ENCODE measurements at regions not wholly inside any gene's neighbourhood (a gene's known extent, or its start where the extent isn't known, plus 50 kb on each side); places are given as distances from the start of the nearest gene placed in this dataset.
A peak's percentile ranks its signal among the peaks of the same experiment; 100 is the strongest.

DNA sequence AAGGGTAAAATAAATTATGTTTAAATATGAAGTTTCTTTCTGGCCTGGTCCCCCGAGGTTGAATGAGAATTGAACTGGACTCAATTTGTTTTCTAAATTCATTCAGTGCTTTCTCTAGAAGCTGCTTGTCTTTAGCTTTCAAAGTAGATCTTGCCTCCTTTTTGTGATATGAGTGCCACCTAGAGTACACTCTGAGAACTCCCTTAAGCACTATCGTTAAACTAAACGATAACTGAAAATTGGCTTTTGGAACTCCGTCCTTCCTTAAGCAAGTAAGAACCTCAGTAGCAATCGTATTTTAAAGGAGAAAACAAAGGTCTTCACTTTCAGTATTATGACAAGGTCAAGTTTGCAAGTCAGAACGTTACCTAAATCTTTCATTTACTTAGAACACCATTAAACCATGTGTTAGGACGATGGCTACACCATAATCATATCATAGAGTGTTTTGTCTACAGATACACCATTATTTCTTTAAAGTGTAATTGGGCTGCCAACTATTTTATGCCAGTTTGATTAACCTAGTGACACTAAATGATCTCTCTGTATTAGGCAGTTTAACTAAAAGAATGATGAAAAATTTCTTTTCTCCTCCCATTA lies 364.8 kb downstream of the SNAPC1 start:
- DNase-seq (ENCODE audit: low read depth in 2 of 2): peak; percentile 74 to 78

GRCh38 chr14:62130441-62130840 lies 368.2 kb downstream of the SNAPC1 start:
- H3K4me3 ChIP-seq (replicated peaks in 1 of 2; ENCODE audit: low read depth in 2 of 2, low read length in 2 of 2): no peak overlapping the region
- TF ChIP-seq, protein P1, sequence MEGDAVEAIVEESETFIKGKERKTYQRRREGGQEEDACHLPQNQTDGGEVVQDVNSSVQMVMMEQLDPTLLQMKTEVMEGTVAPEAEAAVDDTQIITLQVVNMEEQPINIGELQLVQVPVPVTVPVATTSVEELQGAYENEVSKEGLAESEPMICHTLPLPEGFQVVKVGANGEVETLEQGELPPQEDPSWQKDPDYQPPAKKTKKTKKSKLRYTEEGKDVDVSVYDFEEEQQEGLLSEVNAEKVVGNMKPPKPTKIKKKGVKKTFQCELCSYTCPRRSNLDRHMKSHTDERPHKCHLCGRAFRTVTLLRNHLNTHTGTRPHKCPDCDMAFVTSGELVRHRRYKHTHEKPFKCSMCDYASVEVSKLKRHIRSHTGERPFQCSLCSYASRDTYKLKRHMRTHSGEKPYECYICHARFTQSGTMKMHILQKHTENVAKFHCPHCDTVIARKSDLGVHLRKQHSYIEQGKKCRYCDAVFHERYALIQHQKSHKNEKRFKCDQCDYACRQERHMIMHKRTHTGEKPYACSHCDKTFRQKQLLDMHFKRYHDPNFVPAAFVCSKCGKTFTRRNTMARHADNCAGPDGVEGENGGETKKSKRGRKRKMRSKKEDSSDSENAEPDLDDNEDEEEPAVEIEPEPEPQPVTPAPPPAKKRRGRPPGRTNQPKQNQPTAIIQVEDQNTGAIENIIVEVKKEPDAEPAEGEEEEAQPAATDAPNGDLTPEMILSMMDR (IDR thresholded peaks at IDR 0.05; ENCODE audit: low read depth, low read length): no peak
- DNase-seq (ENCODE audit: low read depth in 2 of 2): no peak

More for the DNA sequence above, 364.8 kb downstream of the SNAPC1 start:
- TF ChIP-seq, protein P1 (IDR thresholded peaks at IDR 0.05; ENCODE audit: low read depth, low read length): peak; percentile 74
- no peak overlapping the region for H3K4me3 ChIP-seq (replicated peaks in 1 of 2; ENCODE audit: low read depth in 2 of 2, low read length in 2 of 2)

GRCh38 chr14:62133776-62134550 lies 371.7 kb downstream of the SNAPC1 start:
- TF ChIP-seq, protein P1 (IDR thresholded peaks at IDR 0.05; ENCODE audit: low read depth, low read length): no peak
- DNase-seq (ENCODE audit: low read depth in 2 of 2): no peak

GRCh38 chr14:62138593-62138992 lies 376.4 kb downstream of the SNAPC1 start:
- TF ChIP-seq, protein P1 (IDR thresholded peaks at IDR 0.05; ENCODE audit: low read depth, low read length): no peak
- peak in 1 of 2 donors; percentile 7 for DNase-seq (ENCODE audit: low read depth in 2 of 2)

More at GRCh38 chr14:62133776-62134550, 371.7 kb downstream of the SNAPC1 start:
- H3K4me3 ChIP-seq (replicated peaks in 1 of 2; ENCODE audit: low read depth in 2 of 2, low read length in 2 of 2): no peak overlapping the region

DNA sequence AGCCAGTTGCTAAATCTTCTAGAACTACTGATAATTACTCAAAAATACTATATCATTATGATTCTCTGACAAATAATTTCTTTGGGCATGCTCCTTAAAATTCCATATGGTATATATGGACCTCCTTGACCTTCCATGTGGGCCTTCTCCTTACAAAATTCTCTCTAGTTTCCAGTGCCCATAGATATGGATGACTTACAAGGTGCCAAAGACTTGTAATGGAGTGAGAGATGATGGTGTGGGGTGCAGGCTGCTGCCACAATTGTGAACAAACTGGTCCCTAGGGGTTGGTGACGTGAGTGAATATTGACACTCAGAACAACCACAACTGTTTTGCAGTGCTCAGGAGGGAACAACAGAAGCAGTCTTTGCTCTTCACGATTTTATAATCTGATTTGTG lies 378.9 kb downstream of the SNAPC1 start:
- TF ChIP-seq, protein P1 (IDR thresholded peaks at IDR 0.05; ENCODE audit: low read depth, low read length): no peak
- no peak for DNase-seq (ENCODE audit: low read depth in 2 of 2)
- no peak overlapping the region for H3K4me3 ChIP-seq (replicated peaks in 1 of 2; ENCODE audit: low read depth in 2 of 2, low read length in 2 of 2)

More at GRCh38 chr14:62138593-62138992, 376.4 kb downstream of the SNAPC1 start:
- H3K4me3 ChIP-seq (replicated peaks in 1 of 2; ENCODE audit: low read depth in 2 of 2, low read length in 2 of 2): no peak overlapping the region

GRCh38 chr14:62143245-62143644 lies 381.0 kb downstream of the SNAPC1 start:
- peak; percentile 42 to 69 for DNase-seq (ENCODE audit: low read depth in 2 of 2)
- no peak overlapping the region for H3K4me3 ChIP-seq (replicated peaks in 1 of 2; ENCODE audit: low read depth in 2 of 2, low read length in 2 of 2)
- TF ChIP-seq, protein P1 (IDR thresholded peaks at IDR 0.05; ENCODE audit: low read depth, low read length): no peak

Data from cardiac fibroblast (primary cell).